H9 (cell line): ENCODE measurements at regions not wholly inside any gene's neighbourhood (a gene's known extent, or its start where the extent isn't known, plus 50 kb on each side); places are given as distances from the start of the nearest gene placed in this dataset.

ENCODE experiments used
- DNase-seq: peaks from one replicate; pipeline ENCODE4 v3.0.0-alpha.2; 2017
- H2AFZ ChIP-seq: one replicate; pipeline ENCODE4 v1.6.1; 2013; ENCODE audit warnings: mild to moderate bottlenecking, low read length, control low read depth, moderate library complexity
- H2AK5ac ChIP-seq: 2 replicates; pipeline ENCODE4 v1.6.1; 2013; ENCODE audit warnings: low read length, control low read depth, mixed read lengths; ENCODE audit not compliant: insufficient read length
- H2BK120ac ChIP-seq: one replicate; pipeline ENCODE4 v1.6.1; 2013; ENCODE audit warnings: low read depth, mild to moderate bottlenecking, low read length, control low read depth, inconsistent platforms; ENCODE audit not compliant: poor library complexity, severe bottlenecking
- H2BK12ac ChIP-seq: 2 replicates; pipeline ENCODE4 v1.6.1; 2013; ENCODE audit warnings: low read length, control low read depth, mixed read lengths, low read depth; ENCODE audit not compliant: insufficient read length
- H2BK15ac ChIP-seq: 2 replicates; pipeline ENCODE4 v1.6.1; 2013; ENCODE audit warnings: low read depth, low read length, control low read depth
- H2BK20ac ChIP-seq: one replicate; pipeline ENCODE4 v1.6.1; 2013; ENCODE audit warnings: low read depth, mild to moderate bottlenecking, low read length, control low read depth, inconsistent platforms; ENCODE audit not compliant: poor library complexity, severe bottlenecking
- H2BK5ac ChIP-seq: 2 replicates; pipeline ENCODE4 v1.6.1; 2013; ENCODE audit warnings: low read length, control low read depth, mixed read lengths; ENCODE audit not compliant: insufficient read length
- H3K14ac ChIP-seq: 2 replicates; pipeline ENCODE4 v1.6.1; 2013; ENCODE audit warnings: low read length, control low read depth; ENCODE audit not compliant: insufficient read depth
- H3K18ac ChIP-seq: 2 replicates; pipeline ENCODE4 v1.6.1; 2013; ENCODE audit warnings: low read depth, mild to moderate bottlenecking, mixed read lengths, low read length, control low read depth; ENCODE audit not compliant: insufficient read length
- H3K23ac ChIP-seq: 2 replicates; pipeline ENCODE4 v1.6.1; 2013; ENCODE audit warnings: low read length, control low read depth, mixed read lengths, low read depth; ENCODE audit not compliant: insufficient read length
- H3K23me2 ChIP-seq: 2 replicates; pipeline ENCODE4 v1.6.1; 2013; ENCODE audit warnings: low read depth, mild to moderate bottlenecking, mixed read lengths, low read length, control low read depth; ENCODE audit not compliant: insufficient read length, poor library complexity, severe bottlenecking
- H3K27ac ChIP-seq: 2 replicates; pipeline ENCODE4 v1.5.1; 2013; ENCODE audit warnings: low read length, control low read depth, mixed read lengths, low read depth; ENCODE audit not compliant: insufficient read length
- H3K27me3 ChIP-seq: 2 replicates; pipeline ENCODE4 v1.6.1; 2013; ENCODE audit warnings: low read length, control low read depth, inconsistent platforms; ENCODE audit not compliant: insufficient read depth
- H3K4ac ChIP-seq: 2 replicates; pipeline ENCODE4 v1.6.1; 2013; ENCODE audit warnings: low read depth, mild to moderate bottlenecking, control low read depth, inconsistent platforms, low read length, moderate library complexity
- H3K4me1 ChIP-seq: 2 replicates; pipeline ENCODE4 v1.6.1; 2013; ENCODE audit warnings: low read length, control low read depth, inconsistent platforms; ENCODE audit not compliant: insufficient read depth
- H3K4me2 ChIP-seq: 2 replicates; pipeline ENCODE4 v1.6.1; 2013; ENCODE audit warnings: low read length, control low read depth, mixed read lengths; ENCODE audit not compliant: insufficient read length, insufficient read depth
- H3K56ac ChIP-seq: 2 replicates; pipeline ENCODE4 v1.6.1; 2013; ENCODE audit warnings: low read depth, mild to moderate bottlenecking, mixed read lengths, low read length, control low read depth; ENCODE audit not compliant: insufficient read length
- H3K79me1 ChIP-seq: 2 replicates; pipeline ENCODE4 v1.6.1; 2013; ENCODE audit warnings: low read depth, mild to moderate bottlenecking, moderate library complexity, low read length, control low read depth, inconsistent platforms; ENCODE audit not compliant: insufficient read depth, poor library complexity, severe bottlenecking
- H3K79me2 ChIP-seq: 2 replicates; pipeline ENCODE4 v1.6.1; 2013; ENCODE audit warnings: low read length, control low read depth, inconsistent platforms; ENCODE audit not compliant: insufficient read depth
- H3K9ac ChIP-seq: 2 replicates; pipeline ENCODE4 v1.6.1; 2013; ENCODE audit warnings: low read length, control low read depth, mixed read lengths; ENCODE audit not compliant: insufficient read length; ENCODE audit errors: extremely low read depth
- H3K9me3 ChIP-seq: one replicate; pipeline ENCODE4 v1.6.1; 2013; ENCODE audit warnings: low read depth, low read length, inconsistent platforms; ENCODE audit not compliant: control insufficient read depth
- H3T11ph ChIP-seq: one replicate; pipeline ENCODE4 v1.6.1; 2013; ENCODE audit warnings: mild to moderate bottlenecking, low read length, control low read depth, inconsistent platforms
- H4K20me1 ChIP-seq: one replicate; pipeline ENCODE4 v1.6.1; 2013; ENCODE audit not compliant: control insufficient read depth, insufficient read length, insufficient read depth
- H4K5ac ChIP-seq: 2 replicates; pipeline ENCODE4 v1.6.1; 2013; ENCODE audit warnings: low read depth, mild to moderate bottlenecking, mixed read lengths, low read length, control low read depth; ENCODE audit not compliant: insufficient read length
- H4K8ac ChIP-seq: replicated peaks from 2 replicates; pipeline ENCODE4 v1.6.1; 2013; ENCODE audit warnings: low read length, control low read depth, mixed read lengths, low read depth; ENCODE audit not compliant: insufficient read length
- H4K91ac ChIP-seq: 2 replicates; pipeline ENCODE4 v1.6.1; 2013; ENCODE audit warnings: low read depth, mild to moderate bottlenecking, moderate library complexity, mixed read lengths, low read length, control low read depth; ENCODE audit not compliant: insufficient read length
- H3K27ac Mint-ChIP-seq, 3 experiments: 2 replicates in 2 of 3; 3 replicates in 1 of 3; pipeline ENCODE4 v1.8.0; 2020 to 2021; ENCODE audit warnings: mixed read lengths in 3 of 3, mild to moderate bottlenecking in 1 of 3, moderate library complexity in 1 of 3
- H3K27me3 Mint-ChIP-seq: 2 replicates; pipeline ENCODE4 v1.8.0; 2021; ENCODE audit warnings: low read depth, mild to moderate bottlenecking, moderate library complexity, mixed read lengths
- H3K36me3 Mint-ChIP-seq, 3 experiments: 2 replicates in 2 of 3; 3 replicates in 1 of 3; pipeline ENCODE4 v1.8.0; 2020 to 2021; ENCODE audit warnings: low read depth in 3 of 3, mixed read lengths in 3 of 3; ENCODE audit not compliant: insufficient read depth in 1 of 3
- H3K4me1 Mint-ChIP-seq, 2 experiments: 2 replicates each; pipeline ENCODE4 v1.8.0; 2020; ENCODE audit warnings: mixed read lengths in 2 of 2
- H3K4me3 Mint-ChIP-seq, 2 experiments: 2 replicates in 1 of 2; 3 replicates in 1 of 2; pipeline ENCODE4 v1.8.0; 2020 to 2021; ENCODE audit warnings: mild to moderate bottlenecking in 2 of 2, mixed read lengths in 2 of 2, moderate library complexity in 1 of 2
- H3K9me3 Mint-ChIP-seq, 2 experiments: 2 replicates in 1 of 2; 3 replicates in 1 of 2; pipeline ENCODE4 v1.8.0; 2020; ENCODE audit warnings: mild to moderate bottlenecking in 2 of 2, mixed read lengths in 2 of 2, moderate library complexity in 1 of 2
- CTCF ChIP-seq: fragments of 200-600 bp; sonication (generic); conservative IDR thresholded peaks from 3 replicates; pipeline ENCODE4 v1.8.0; 2021; ENCODE audit warnings: antibody characterized with exemption, mild to moderate bottlenecking
- WGBS: extraction: QIAGEN DNeasy Blood & Tissue Kit; methylation state at CpG from one replicate; pipeline ENCODE4 v1.1.7; 2013; ENCODE audit warnings: missing lambda C conversion rate, low lambda C conversion rate, mixed read lengths; ENCODE audit not compliant: insufficient read length; ENCODE audit errors: extremely low coverage; 5-methylcytosine and 5-hydroxymethylcytosine counted together

GRCh38 chr15:89038146-89038545, 50.1 kb upstream of the ABHD2 start:
- no peak overlapping the region for H3K4me2 ChIP-seq
- H3K27me3 Mint-ChIP-seq: peaks cover 6% of the 10 kb centered on the region
- H4K91ac ChIP-seq: no peak overlapping the region
- no peaks in the 10 kb centered on the region for H3K36me3 Mint-ChIP-seq
- no peaks in the 10 kb centered on the region; a peak in 1 of 5 replicates for H3K9me3 Mint-ChIP-seq
- TF ChIP-seq CTCF: no peak
- no peak overlapping the region for H2BK5ac ChIP-seq
- H3K4me1 Mint-ChIP-seq: peaks cover 3 to 16% of the 10 kb centered on the region in 2 experiments
- H3K4me1 ChIP-seq: no peaks in the 10 kb centered on the region
- H3K4ac ChIP-seq: no peak overlapping the region
- no CpG with 5 or more reads among the region's 8 CpGs for WGBS
- H3K18ac ChIP-seq: no peak overlapping the region
- no peak overlapping the region for H3K4me3 Mint-ChIP-seq
- no peak overlapping the region for H4K8ac ChIP-seq
- no peak overlapping the region for H2BK120ac ChIP-seq
- no peak overlapping the region for H4K5ac ChIP-seq
- no peak overlapping the region for H2AK5ac ChIP-seq
- no peak overlapping the region for H2BK15ac ChIP-seq
- H3K9me3 ChIP-seq: no peaks in the 10 kb centered on the region
- no peaks in the 10 kb centered on the region for H4K20me1 ChIP-seq
- H2BK12ac ChIP-seq: no peak overlapping the region
- H3K27ac ChIP-seq: no peak overlapping the region
- H3K27ac Mint-ChIP-seq: peak overlapping the region in 1 of 3 experiments; percentile 26; a peak in 1 of 7 replicates
- H3K23me2 ChIP-seq: no peaks in the 10 kb centered on the region
- no peak overlapping the region for H2AFZ ChIP-seq
- H3T11ph ChIP-seq: no peak overlapping the region
- DNase-seq: no peak
- no peaks in the 10 kb centered on the region for H3K79me1 ChIP-seq
- H3K27me3 ChIP-seq: no peaks in the 10 kb centered on the region
- H3K56ac ChIP-seq: no peak overlapping the region
- H3K79me2 ChIP-seq: no peaks in the 10 kb centered on the region
- no peak overlapping the region for H3K14ac ChIP-seq
- H3K23ac ChIP-seq: no peak overlapping the region
- H2BK20ac ChIP-seq: no peak overlapping the region
- H3K9ac ChIP-seq: no peak overlapping the region
